Upper lobe of left lung (tissue), 6 donors: ENCODE measurements at regions not wholly inside any gene's neighbourhood (a gene's known extent, or its start where the extent isn't known, plus 50 kb on each side); places are given as distances from the start of the nearest gene placed in this dataset.

ENCODE experiments used
- ATAC-seq, 2 donors: fragments of 200-7000 bp; cut with Tn5 transposase; one replicate each; pipeline ENCODE4 v1.9.1; 2022; ENCODE audit warnings: mild to moderate bottlenecking in 2 of 2, moderate library complexity in 2 of 2; ENCODE audit not compliant: low FRiP score in 2 of 2
- DNase-seq, 2 donors: peaks; one replicate each; pipeline ENCODE4 v3.0.0-alpha.2; 2019 to 2020
- H3K27ac ChIP-seq, 4 donors: fragments of 200-600 bp; sonication (generic); one replicate each; pipeline ENCODE4 v1.5.1; 2016 to 2019
- H3K27me3 ChIP-seq, 4 donors: fragments of 200-600 bp; sonication (generic); one replicate each; pipeline ENCODE4 v1.5.1; 2017 to 2019
- H3K36me3 ChIP-seq, 4 donors: fragments of 200-600 bp; sonication (generic); one replicate each; pipeline ENCODE4 v1.5.1; 2016 to 2019
- H3K4me1 ChIP-seq, 4 donors: fragments of 200-600 bp; sonication (generic); one replicate each; pipeline ENCODE4 v1.5.1; 2018 to 2019
- H3K4me3 ChIP-seq, 4 donors: fragments of 200-600 bp; sonication (generic); one replicate each; pipeline ENCODE4 v1.5.1; 2017 to 2019; ENCODE audit warnings: mild to moderate bottlenecking in 2 of 4, moderate library complexity in 1 of 4
- H3K9me3 ChIP-seq, 4 donors: fragments of 200-600 bp; sonication (generic); one replicate each; pipeline ENCODE4 v1.5.1; 2018 to 2019
- CTCF ChIP-seq, 6 experiments: fragments of 450-650 bp in 4 of 6; fragments of 200-600 bp in 2 of 6; sonication (generic) in 2 of 6; IDR thresholded peaks; one replicate each; pipeline ENCODE4 v1.5.1; 2016 to 2019; ENCODE audit warnings: antibody characterized with exemption in 6 of 6
- EP300 ChIP-seq, 4 donors: sonication (generic); formaldehyde crosslinking; IDR thresholded peaks; one replicate each; pipeline ENCODE4 v1.5.1; 2017; ENCODE audit warnings: antibody characterized with exemption in 4 of 4, control low read depth in 2 of 4
- POLR2A ChIP-seq, 4 donors: fragments of 450-650 bp; IDR thresholded peaks; one replicate each; pipeline ENCODE4 v1.5.1; 2016 to 2017; ENCODE audit warnings: antibody characterized with exemption in 4 of 4, mild to moderate bottlenecking in 2 of 4
- POLR2AphosphoS5 ChIP-seq, 2 donors: sonication (generic); formaldehyde crosslinking; IDR thresholded peaks; one replicate each; pipeline ENCODE4 v1.5.1; 2017; ENCODE audit warnings: antibody characterized with exemption in 2 of 2
- WGBS, 2 donors: methylation state at CpG; one replicate each; pipeline ENCODE4 v1.1.5; 2017 to 2018; 5-methylcytosine and 5-hydroxymethylcytosine counted together
- donor health status: DM: no; HTN: no; CAD: no; lungs with moderate emphysema.
- donor health status: DM: no; HTN: yes; CAD: no; lungs with severe emphysema.

DNA sequence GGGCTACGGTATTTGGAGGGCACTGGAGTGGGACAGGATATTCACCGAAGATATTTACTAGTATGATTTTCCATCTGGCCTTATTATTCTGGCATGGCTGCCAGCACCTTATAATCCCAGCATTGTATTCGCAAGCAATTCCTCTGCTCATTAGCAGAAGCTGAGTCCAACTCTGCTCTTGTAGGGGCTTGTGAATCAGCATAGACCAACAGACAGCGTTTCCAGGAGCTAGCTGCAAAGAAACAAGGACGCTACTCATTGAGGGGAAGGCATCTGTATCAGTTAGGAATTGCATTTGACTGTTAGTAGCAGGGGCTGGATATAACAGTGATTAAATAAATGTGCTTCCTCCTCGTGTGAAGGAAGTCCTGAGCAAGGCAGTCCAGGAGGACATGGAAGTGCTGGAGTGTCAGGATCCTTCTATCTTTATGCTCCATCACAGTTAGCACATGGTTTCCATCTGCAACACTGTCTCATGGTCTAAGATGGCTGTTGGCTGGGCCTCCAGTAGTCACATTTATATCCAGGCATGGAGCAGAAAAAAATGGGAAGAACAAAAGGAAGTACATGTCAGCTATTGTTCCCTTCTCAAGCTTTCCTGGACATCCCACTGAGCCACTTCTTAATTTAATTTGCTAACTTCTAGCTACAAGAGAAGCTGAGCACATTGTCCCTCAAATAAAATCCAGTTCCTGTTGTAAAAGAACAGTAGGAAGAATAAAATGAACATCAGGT, 214.1 kb downstream of the C1D start:
- TF ChIP-seq EP300 (IDR thresholded peaks at IDR 0.05) (no peak), POLR2A (IDR thresholded peaks at IDR 0.05) (no peak), CTCF (IDR thresholded peaks at IDR 0.05) (no peak), POLR2AphosphoS5 (IDR thresholded peaks at IDR 0.05) (no peak)
- Histone ChIP-seq H3K27me3 (no peaks in the 10 kb centered on the region), H3K4me3 (no peak overlapping the region), H3K4me1 (peaks cover 3 to 12% (median 6%) of the 10 kb centered on the region in 4 donors), H3K36me3 (no peaks in the 10 kb centered on the region), H3K27ac (no peak overlapping the region), H3K9me3 (no peaks in the 10 kb centered on the region)
- ATAC-seq (no peak), DNase-seq (no peak)
- WGBS, 2 donors = 80 to 84% methylated on average over 6 of the region's 6 CpGs

DNA sequence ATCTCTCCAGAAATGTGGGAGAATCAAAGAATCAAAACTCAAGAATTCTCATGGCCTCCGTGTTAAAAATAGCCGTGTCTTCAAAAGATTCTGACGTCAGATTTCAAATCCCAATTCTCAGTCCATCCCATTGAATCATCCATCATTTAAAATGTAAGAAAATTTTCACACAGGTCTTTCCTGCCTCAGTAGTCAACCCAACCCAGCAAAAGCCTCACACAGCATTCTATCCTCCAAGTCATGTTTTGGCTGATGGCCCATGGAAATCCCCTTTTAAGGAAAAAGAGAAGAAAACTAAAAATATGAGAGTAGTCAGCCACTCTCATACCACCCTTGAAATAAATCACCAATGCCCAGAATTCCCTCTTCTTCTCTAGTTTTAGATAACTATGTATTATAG, 211.8 kb downstream of the C1D start:
- ATAC-seq = no peak
- Histone ChIP-seq H3K4me3 (no peak overlapping the region), H3K9me3 (no peaks in the 10 kb centered on the region), H3K36me3 (no peaks in the 10 kb centered on the region), H3K4me1 (peaks cover 1 to 7% (median 3%) of the 10 kb centered on the region in 4 donors), H3K27ac (no peak overlapping the region), H3K27me3 (no peaks in the 10 kb centered on the region)
- TF ChIP-seq POLR2A (IDR thresholded peaks at IDR 0.05) (no peak), EP300 (IDR thresholded peaks at IDR 0.05) (no peak), CTCF (IDR thresholded peaks at IDR 0.05) (no peak), POLR2AphosphoS5 (IDR thresholded peaks at IDR 0.05) (no peak)
- 84 to 87% methylated on average over 3 of the region's 3 CpGs for WGBS, 2 donors
- DNase-seq = no peak

GRCh38 chr2:67851956-67852824, 210.6 kb downstream of the C1D start:
- H3K36me3 ChIP-seq = no peaks in the 10 kb centered on the region
- no peak overlapping the region for H3K27ac ChIP-seq
- WGBS, 2 donors = 83% methylated on average over 8 of the region's 8 CpGs
- DNase-seq = no peak
- no peak for ATAC-seq
- H3K4me1 ChIP-seq = no peaks in the 10 kb centered on the region
- no peaks in the 10 kb centered on the region for H3K27me3 ChIP-seq
- H3K9me3 ChIP-seq = no peaks in the 10 kb centered on the region
- TF ChIP-seq POLR2AphosphoS5 (IDR thresholded peaks at IDR 0.05) (no peak), POLR2A (IDR thresholded peaks at IDR 0.05) (no peak), EP300 (IDR thresholded peaks at IDR 0.05) (no peak), CTCF (IDR thresholded peaks at IDR 0.05) (no peak)
- no peak overlapping the region for H3K4me3 ChIP-seq

DNA sequence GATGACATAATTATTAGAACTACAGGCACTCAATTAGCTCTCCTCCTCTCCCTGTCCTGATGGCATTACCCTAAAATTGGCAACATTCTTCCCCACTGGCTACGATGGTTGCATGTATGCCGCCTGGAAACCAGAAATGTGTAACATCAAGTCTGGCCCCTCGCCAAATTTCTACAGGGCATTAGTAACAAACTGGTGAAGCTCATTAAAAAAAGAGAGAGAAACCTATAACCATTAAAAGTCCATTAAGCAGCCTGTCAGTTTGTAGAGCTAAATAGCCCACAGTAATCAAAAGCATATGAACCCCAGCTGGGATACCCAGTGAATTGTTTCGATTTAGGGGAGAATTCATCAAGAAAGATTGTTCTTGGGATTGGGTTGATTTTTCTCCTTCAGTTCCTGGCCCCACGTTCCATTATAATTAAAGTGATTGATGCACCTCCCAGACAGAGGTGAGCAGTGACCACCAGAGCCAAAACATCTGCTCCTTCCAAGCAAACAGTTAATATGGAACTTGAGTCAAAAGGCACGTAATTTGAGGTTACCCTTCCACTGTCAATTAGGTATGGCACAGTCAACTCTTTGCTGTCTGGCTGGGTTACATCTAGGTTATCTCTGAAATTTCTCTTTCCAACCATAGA, 208.6 kb downstream of the C1D start:
- ATAC-seq (no peak), DNase-seq (no peak)
- Histone ChIP-seq H3K27ac (no peak overlapping the region), H3K9me3 (no peaks in the 10 kb centered on the region), H3K4me1 (no peaks in the 10 kb centered on the region), H3K36me3 (no peaks in the 10 kb centered on the region), H3K4me3 (no peak overlapping the region), H3K27me3 (no peaks in the 10 kb centered on the region)
- TF ChIP-seq POLR2A (IDR thresholded peaks at IDR 0.05) (no peak), POLR2AphosphoS5 (IDR thresholded peaks at IDR 0.05) (no peak), EP300 (IDR thresholded peaks at IDR 0.05) (no peak), CTCF (IDR thresholded peaks at IDR 0.05) (no peak)
- 89 to 93% methylated on average over 6 of the region's 6 CpGs for WGBS, 2 donors
